HEK293T (cell line): ENCODE measurements at regions not wholly inside any gene's neighbourhood (a gene's known extent, or its start where the extent isn't known, plus 50 kb on each side); places are given as distances from the start of the nearest gene placed in this dataset.

Experiments
- ARNT ChIP-seq: fragments of 450-650 bp; IDR thresholded peaks from 2 replicates; pipeline ENCODE4 v1.6.1; 2017; ENCODE audit warnings: mild to moderate bottlenecking
- FOXK2 ChIP-seq: fragments of 450-650 bp; IDR thresholded peaks from 2 replicates; pipeline ENCODE4 v1.6.1; 2016; ENCODE audit warnings: mild to moderate bottlenecking
- LEF1 ChIP-seq: fragments of 450-650 bp; IDR thresholded peaks from 2 replicates; pipeline ENCODE4 v1.6.1; 2017; ENCODE audit warnings: mild to moderate bottlenecking, borderline replicate concordance

GRCh38 chr16:8251298-8251697 is 339.0 kb downstream of the TMEM114 start:
- TF ChIP-seq FOXK2 (no peak), LEF1 (no peak), ARNT (no peak)
